Daoy (cell line): ENCODE measurements at regions not wholly inside any gene's neighbourhood (a gene's known extent, or its start where the extent isn't known, plus 50 kb on each side); places are given as distances from the start of the nearest gene placed in this dataset.
"Not testable (repeated sequence)": the region's sequence is repeated elsewhere in the genome, so short reads cannot be mapped to it uniquely, and the experiment has no call there.

Experiments
- DNase-seq: peaks from one replicate; pipeline ENCODE4 v3.0.0-alpha.2; 2015; ENCODE audit warnings: low read depth

DNA sequence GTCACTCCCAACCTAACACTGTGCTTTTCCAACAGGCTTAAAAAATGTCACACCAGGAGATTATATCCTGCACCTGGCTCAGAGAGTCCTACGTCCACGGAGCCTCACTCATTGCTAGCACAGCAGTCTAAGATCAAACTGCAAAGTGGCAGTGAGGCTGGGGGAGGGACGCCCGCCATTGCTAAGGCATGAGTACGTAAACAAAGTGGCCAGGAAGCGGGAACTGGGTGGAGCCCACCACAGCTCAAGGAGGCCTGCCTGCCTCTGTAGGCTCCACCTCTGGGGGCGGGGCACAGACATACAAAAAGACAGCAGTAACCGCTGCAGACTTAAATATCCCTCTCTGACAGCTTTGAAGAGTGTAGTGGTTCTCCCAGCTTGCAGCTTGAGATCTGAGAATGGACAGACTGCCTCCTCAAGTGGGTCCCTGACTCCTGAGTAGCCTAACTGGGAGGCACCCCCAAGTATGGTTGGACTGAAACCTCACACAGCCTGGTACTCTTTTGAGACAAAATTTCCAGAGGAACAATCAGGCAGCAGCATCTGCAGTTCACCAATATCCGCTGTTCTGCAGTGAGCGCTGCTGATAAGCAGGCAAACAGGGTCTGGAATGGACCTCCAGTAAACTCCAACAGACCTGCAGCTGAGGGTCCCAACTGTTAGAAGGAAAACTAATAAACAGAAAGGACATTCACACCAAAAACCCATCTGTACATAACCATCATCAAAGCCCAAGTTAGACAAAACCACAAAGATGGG, 2986.4 kb upstream of the OR11H1 start:
- not testable (repeated sequence) for DNase-seq

DNA sequence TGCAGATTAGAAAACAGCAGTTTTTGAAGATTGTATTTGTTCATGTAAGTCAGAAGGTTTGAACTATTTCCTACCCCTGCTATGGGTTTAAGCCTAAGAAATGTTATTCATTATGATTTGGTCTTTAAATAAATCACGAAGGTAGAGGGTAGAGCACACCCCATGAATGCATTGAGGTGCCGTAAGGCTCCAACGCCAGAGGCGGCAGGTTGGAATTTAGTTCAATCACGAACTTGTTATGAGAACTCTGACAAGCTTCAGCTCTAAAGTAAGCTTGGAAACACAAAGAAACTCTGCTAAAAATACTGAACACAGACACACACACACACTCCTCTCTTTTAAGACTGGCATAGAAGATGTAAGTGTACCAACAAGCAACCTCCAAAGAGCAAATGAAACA, 2974.6 kb upstream of the OR11H1 start:
- DNase-seq = not testable (repeated sequence)

DNA sequence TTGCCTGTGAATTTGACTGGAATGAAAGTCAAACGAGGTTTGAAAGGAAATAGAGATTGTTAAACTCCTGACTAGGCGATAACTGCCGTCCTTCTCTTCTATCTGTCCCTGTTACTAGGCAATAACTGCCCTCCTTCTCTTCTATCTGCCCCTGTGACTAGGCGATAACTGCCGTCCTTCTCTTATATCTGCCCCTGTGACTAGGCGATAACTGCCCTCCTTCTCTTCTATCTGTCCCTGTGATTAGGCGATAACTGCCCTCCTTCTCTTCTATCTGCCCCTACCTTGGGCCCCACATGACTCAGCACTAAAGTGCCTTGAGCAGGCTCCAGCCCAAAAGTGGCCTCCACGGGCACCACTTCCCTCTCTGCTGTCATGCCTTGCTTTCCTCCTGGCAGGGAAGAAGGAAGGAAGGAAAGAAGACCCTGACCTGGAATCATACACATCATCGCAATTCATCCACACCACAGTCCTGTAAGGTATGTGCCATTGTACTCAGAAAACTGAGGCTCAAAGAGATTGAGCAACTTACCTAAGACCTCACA, 2973.3 kb upstream of the OR11H1 start:
- not testable (repeated sequence) for DNase-seq

DNA sequence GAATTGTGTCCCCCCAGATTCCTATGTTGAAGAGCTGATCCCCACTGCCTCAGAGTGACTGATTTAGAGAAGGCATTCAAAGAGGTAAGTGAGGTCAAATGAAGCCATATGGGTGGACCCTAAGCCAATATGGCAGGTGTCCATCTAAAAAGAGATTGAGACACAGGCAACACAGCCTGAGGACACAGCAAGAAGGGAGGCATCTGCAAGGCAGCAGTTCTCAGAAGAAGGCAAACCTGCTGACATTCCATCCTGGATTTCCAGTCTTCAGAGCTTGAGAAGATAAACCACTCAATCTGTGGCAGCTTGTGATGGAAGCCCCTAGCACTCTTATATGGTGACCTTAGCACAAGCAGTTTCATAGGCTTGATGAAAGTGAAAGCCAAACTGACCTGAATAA, 2956.5 kb upstream of the OR11H1 start:
- not testable (repeated sequence) for DNase-seq

DNA sequence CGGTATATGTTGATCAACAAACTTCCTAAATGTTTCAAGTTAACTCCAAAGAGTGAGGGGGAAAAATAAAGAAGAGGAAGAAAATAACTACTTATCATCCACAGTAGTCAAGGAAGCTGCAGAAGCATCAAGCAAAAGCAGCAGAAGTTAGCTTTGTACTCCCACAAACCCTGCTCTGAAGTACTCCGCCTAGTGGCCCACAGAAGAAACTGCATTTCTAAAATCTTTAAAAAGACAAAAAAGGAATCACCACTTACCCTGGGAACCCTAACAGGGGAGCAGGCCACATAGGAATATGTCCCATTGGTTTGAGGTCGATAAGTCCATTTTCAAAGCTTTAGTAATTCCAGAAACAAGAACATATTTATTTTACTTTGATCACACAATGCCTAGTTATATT, 2948.3 kb upstream of the OR11H1 start:
- not testable (repeated sequence) for DNase-seq

DNA sequence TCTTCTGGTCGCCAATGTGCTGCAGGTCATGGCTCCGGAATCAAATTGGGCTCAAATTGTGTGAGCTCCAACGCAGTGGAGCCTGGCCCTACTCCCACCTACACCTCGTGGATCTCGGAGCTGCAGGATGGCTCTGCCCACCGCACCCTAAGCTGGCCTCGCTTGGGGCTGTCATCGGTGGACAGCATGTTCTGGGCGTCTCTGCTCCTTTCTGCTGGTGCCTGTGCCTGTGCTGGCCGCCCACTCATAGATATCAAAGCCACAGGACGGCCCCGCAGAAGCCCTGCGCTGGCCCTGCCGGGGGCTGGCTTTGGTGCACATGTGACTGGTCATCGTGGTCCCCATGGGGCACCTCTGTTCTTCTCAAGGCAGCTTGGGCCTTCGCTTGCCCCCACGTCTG, 2943.5 kb upstream of the OR11H1 start:
- not testable (repeated sequence) for DNase-seq

DNA sequence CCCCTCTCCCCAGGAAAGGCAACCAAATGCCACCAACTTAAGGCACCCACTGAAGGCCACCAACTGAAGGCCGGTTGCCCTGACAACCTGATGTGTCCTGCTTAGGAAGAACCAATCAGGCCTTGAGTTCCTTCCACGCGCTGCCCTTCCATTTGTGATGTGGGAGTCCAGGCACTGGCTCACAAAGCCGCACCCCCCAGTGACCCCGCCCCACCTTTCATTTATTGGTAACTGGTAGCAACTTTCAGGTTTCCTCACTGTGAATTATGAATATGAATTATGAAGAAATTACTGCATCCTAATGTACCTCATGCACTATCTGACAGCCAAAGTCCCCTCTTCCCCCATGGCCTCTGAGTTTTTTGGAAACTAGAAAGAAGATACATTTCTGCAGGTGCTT, 2943.1 kb upstream of the OR11H1 start:
- not testable (repeated sequence) for DNase-seq

DNA sequence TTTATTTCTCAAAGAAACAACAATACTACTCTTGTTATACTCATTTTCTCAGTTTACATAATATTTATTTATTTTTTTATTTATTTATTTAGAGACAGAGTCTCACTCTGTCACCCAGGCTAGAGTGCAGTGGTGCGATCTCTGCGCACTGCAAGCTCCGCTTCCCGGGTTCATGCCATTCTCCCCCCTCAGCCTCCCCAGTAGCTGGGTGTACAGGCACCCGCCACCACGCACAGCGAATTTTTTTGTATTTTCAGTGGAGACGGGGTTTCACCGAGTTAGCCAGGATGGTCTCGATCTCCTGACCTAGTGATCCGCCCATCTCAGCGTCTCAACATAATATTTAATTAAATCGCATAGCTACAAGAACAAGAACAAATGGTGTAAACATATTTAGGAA, 2932.3 kb upstream of the OR11H1 start:
- DNase-seq = not testable (repeated sequence)

DNA sequence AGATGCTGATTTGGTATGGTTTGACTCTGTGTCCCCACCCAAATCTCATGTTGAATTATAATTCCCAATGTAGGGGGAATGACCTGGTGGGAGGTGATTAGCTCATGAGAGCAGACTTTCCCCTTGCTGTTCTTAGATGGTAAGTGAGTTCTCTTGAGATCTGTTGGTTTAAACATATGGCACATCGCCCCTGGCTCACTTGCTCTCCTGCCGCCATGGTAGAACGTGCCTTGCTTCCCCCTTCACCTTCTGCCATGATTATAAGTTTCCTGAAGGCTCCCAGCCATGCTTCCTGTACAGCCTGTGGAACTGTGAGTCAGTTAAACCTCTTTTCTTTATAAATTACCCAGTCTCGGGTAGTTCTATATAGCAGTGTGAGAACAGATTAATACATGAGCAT, 2930.2 kb upstream of the OR11H1 start:
- not testable (repeated sequence) for DNase-seq

DNA sequence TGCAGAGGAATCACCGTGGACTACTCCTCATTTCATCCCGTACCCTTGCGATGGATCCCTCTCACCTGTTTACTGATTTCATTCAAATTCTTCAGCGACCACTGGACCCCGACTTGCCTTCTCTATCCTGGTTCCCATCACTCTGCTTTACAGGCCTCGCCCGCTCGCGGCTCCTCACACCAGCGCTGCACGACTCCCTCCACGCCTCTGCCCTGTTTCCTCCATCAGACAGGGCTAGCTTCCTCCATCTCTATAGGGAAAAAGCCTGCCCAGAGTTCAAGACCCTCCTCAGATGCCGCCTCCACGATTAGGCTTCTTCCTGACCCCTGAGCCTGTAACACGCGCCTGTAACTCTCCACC, 2926.5 kb upstream of the OR11H1 start:
- not testable (repeated sequence) for DNase-seq

DNA sequence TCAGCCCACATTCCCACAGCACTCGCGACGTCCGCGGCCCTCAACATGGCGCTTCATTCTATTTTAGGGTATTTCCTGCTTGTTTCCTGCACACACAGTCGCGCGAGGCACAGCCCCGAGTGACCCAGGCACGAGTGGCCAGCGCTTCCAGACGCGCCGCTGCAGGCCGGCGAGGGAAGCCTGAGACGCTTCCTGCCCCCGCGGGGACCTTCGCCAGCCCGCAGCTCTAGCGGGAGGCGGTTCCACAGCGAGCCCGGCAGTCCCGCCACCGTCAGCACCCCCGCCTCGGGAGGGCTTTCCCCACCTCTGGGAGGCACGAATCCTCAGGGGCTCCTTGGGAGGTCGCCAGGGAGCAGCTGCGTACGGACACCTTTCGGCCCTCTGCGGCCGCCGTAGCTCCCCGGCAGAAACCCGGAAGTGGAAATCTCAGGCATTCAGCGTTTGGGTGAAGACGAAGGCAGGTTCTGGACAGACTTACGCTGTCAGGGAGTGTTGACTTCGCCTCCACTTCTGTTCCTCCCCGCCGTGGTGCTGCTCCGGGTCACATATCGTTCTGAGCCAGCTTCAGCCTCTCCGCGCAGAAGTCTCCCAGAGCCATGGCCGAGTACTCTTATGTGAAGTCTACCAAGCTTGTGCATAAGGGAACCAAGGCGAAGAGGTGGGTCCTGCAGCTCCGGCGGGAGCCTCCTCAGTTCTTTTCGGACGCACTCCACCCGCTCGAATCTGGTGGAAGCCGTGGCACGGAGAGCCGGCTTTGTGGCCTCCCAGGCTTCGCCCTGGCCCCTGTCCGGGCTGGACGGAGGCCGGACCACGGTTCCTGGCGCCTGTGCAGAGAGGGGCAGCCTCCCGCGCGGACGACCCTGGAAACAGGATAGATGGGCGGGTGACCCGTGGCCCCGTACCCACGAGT, 2925.9 kb upstream of the OR11H1 start:
- DNase-seq = peak; percentile 92

DNA sequence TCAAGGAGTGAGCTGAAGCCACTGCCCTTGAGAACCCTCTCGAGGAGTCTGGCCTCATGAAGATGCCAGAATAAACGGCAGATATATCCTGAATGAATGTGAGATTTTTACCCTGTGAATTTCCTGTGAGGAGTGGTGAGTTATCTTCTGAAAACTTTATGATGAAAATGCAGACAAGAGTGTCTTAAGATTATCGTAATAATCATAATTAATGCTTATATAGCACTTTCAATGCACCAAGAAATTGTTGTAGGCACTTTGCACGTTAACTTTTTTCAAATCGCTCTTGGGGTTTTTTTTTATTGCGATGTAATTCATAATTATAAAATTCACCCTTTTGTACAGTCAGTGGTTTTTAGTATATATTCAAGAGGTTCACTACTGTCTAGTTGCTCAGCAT, 2924.6 kb upstream of the OR11H1 start:
- not testable (repeated sequence) for DNase-seq

DNA sequence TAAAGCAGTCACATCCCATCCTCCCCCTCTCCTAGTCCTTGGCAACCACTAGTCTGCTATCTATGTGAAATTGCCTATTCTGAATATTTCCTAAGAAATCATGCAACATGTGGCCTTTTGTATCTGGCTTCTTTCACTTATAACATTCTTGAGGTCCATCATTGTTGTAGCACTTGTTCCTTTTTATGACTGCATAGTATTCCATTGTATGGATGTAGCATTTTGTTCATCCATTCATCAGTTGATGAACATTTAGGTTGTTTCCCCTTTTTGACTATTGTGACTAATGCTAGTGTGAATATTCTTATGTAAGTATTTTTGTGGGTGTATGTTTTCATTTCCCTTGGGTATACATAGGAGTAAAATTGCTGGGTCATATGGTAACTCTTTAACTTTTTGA, 2924.2 kb upstream of the OR11H1 start:
- DNase-seq = not testable (repeated sequence)

DNA sequence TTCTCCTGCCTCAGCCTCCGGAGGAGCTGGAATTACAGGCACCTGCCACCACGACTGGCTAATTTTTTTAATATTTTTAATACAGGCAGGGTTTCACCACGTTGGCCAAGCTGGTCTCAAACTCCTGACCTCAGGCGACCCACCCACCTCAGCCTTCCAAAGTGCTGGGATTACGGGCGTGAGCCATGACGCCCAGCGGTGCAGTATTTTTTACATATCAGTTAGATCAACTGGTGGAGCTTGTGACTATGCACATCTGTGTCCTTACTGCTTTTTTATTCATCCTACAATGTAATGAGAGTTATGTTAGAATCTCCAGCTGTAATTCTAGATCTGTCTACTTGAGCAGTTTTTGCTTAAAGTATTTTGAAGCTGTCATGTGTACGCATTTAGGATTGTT, 2919.5 kb upstream of the OR11H1 start:
- DNase-seq = not testable (repeated sequence)

DNA sequence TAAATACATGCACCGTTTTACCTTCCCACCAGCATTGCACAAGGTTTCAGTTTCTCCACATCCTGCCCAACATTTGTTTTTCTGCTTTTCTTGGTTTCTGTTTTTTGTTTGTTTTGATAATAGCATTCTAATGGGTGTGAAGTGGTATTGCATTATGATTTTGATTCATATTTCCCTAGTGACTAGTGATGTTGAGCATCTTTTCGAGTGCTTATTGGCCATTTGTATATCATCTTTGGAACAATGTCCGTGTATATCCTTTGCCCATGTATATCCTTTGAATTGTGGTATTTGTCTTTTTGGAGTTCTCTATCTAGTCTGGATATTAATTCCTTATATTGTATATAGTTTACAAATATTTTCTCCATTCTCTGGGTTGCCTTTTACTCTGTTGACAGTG, 2914.8 kb upstream of the OR11H1 start:
- no peak for DNase-seq

DNA sequence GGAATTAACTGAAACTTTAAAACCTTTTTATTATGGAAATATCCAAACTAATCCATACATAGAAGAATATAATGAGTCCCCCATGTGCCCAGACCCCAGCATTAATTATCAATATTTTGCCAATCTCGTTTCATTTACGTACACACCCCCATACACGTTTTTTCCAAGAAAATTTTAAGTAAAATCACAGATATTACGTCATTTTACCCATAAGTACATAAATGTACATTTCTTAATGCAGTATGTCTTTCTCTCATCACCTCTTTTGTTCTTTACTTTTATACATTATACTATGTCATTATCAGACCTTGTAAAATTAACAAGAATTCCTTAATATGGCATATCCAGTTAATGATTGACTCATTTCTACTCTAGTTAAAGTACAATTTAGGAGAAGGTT, 2914.1 kb upstream of the OR11H1 start:
- DNase-seq = not testable (repeated sequence)

DNA sequence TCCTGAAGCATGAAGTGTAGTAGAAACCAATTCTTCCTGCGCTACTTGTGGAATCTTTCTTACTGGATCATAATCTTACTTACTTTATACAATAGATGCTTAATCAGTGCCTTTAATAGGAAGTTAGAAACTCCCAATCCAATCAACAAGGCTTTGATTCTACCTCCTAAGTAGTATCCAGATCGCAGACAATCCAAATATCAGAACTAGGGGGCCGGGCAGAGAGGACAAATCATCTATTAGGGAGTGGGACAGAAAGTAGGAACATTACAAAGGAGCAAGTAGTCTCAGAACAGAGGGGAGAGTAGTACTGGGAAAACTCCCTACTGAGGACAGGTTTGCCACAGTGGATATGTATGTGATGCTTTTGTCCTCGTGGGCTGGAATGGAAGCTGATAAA, 2901.1 kb upstream of the OR11H1 start:
- not testable (repeated sequence) for DNase-seq

DNA sequence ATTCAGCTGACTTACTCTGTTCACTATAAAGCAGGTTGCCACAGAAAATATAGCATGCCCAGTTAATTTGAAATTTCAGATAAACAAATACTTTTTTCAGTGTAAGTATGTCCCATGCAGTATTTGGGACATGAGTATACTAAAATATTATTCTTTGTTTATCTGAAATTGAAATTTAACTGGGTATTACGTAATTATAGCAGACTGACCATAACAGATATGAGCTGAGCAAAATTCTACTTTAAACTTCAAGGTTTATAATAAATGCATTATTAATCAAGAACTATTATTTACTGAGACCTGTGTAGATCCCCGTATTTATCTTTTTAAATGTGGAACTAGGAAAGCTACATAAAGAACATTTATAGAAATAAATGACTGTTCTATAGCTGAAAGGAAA, 2898.2 kb upstream of the OR11H1 start:
- not testable (repeated sequence) for DNase-seq

DNA sequence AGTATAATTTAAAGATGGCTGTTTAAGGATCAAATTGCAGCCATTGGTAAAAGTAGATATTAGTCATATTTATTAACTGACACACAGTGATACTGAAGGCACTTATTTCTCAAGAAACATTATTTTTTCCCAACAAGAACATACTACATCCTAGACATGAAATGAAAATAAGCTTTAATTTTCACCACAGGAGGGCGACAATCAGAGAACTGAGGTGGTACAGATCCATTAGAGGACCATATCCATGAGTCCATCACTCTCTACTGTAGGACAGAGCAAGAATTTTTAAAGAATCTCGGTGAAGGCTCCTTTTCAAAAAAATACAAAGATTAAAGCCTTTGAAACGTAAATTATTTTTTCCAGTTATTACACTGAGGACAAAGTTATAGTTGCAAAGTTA, 2897.0 kb upstream of the OR11H1 start:
- DNase-seq = not testable (repeated sequence)

DNA sequence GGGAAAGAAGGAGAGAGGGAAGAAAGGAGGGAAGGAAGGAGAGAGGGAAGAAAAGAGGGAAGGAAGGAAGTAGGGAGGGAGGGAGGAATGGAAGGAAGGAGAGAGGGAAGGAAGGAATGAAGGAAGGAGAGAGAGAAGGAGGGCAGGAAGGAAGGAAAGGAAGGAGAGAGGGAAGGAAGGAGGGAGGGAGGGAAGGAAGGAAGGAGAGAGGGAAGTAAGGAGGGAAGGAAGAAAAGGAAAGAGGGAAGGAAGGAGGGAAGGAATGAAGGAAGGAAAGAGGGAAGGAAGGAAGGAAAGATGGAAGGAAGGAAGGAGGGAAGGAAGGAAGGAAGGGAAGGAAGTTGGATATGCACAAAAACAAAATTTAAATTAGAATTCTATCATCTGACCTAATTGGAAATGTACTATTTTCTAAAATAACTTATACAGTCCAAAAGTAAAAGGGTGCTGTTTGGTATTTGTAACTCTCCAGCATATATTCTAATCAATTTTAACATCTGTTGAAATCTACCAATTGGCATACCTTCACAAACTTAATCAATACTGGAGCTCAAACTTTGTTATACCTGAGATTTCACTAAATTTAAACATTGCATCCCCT, 2890.3 kb upstream of the OR11H1 start:
- DNase-seq = not testable (repeated sequence)

DNA sequence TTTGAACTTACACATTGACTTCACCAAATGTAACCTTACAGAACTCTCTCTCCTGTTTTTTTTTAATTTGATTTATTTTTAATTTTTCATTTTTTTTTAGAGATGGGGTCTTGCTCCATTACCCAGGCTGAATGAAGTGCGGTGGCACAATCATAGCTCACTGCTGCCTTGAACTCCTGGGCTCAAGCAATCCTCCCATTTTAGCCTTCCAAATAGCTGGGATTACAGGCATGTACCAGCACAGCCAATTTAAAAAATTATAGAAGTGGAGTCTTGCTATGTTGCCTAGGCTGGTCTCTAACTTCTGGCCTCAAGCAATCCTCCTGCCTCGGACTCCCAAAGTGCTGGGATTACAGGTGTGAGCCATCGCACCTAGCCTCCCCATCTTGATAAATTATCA, 2889.7 kb upstream of the OR11H1 start:
- DNase-seq = not testable (repeated sequence)
